ENCODE measurements at regions not wholly inside any gene's neighbourhood (a gene's known extent, or its start where the extent isn't known, plus 50 kb on each side); places are given as distances from the start of the nearest gene placed in this dataset.

DNA sequence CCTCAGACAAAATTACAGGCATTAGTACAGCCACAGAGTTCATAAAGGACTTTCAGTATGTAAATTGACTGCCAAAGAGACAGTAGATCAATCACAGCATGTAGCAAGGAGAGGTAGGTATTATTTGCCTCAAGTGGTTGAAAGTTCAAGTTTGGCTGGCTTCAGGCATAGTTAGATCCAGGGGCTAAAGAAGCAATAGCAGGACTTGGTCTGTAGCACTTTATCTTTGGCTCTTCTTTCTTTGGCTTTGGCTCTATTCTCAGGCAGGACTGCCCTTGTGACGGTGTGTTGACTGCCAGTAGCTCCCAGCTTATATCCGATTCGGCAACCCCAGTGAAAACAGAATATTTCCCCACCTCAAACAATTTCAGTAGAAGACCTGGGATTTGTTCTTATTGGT, 346.0 kb upstream of the TBX3 start:
- in situ Hi-C loops (cut with MboI): no loop called here
- no peaks in the 10 kb centered on the region for H3K79me2 ChIP-seq (ENCODE audit: control insufficient read depth, insufficient read depth, low read length)
- ATAC-seq: no peak
- DNase-seq (ENCODE audit: extremely low read depth in 1 of 4, low spot score in 3 of 4): no peak
- H2AFZ ChIP-seq (ENCODE audit: low read depth, low read length): no peak overlapping the region
- H3K27me3 ChIP-seq (ENCODE audit: control insufficient read depth in 2 of 2, insufficient read depth in 2 of 2, low read length in 2 of 2): no peaks in the 10 kb centered on the region
- H3K27ac ChIP-seq (ENCODE audit: extremely low read depth, low read depth, low read length): no peak overlapping the region
- 0% methylated on average over 3 of the region's 3 CpGs for WGBS (ENCODE audit: insufficient coverage, low coverage, missing lambda C conversion rate)
- CTCF ChIA-PET (ENCODE audit: low intra/inter-chr PET ratio): no interaction called here
- H3K9me1 ChIP-seq (ENCODE audit: control insufficient read depth, insufficient read depth, low read length): no peaks in the 10 kb centered on the region
- no peak overlapping the region for H3K9ac ChIP-seq (ENCODE audit: insufficient read depth in 1 of 2, low read depth in 2 of 2, low read length in 2 of 2)
- no peaks in the 10 kb centered on the region for H3K36me3 ChIP-seq (ENCODE audit: control insufficient read depth, insufficient read depth, low read length)
- no peaks in the 10 kb centered on the region for H3K9me3 ChIP-seq (replicated peaks; ENCODE audit: control insufficient read depth, insufficient read depth, low read depth, low read length)
- POLR2A ChIA-PET: interaction anchor here (0.6 kb wide), 1 partner anchor 12 kb away, joined by 3 read pairs; no protein-coding TSS in a partner anchor
- TF ChIP-seq ZNF24 (IDR thresholded peaks at IDR 0.05) (no peak), RBM22 (IDR thresholded peaks at IDR 0.05; ENCODE audit: low read depth, low read length, poor library complexity, severe bottlenecking) (no peak), ZNF785 (CRISPR knock-in tag; IDR thresholded peaks at IDR 0.05) (no peak), PTBP1 (IDR thresholded peaks at IDR 0.05; ENCODE audit: low read depth, low read length) (no peak), HIVEP1 (CRISPR knock-in tag; IDR thresholded peaks at IDR 0.05) (no peak), HNRNPH1 (optimal IDR thresholded peaks at IDR 0.05; ENCODE audit: low read depth, low read length) (no peak)
- TF ChIP-seq, protein P1, sequence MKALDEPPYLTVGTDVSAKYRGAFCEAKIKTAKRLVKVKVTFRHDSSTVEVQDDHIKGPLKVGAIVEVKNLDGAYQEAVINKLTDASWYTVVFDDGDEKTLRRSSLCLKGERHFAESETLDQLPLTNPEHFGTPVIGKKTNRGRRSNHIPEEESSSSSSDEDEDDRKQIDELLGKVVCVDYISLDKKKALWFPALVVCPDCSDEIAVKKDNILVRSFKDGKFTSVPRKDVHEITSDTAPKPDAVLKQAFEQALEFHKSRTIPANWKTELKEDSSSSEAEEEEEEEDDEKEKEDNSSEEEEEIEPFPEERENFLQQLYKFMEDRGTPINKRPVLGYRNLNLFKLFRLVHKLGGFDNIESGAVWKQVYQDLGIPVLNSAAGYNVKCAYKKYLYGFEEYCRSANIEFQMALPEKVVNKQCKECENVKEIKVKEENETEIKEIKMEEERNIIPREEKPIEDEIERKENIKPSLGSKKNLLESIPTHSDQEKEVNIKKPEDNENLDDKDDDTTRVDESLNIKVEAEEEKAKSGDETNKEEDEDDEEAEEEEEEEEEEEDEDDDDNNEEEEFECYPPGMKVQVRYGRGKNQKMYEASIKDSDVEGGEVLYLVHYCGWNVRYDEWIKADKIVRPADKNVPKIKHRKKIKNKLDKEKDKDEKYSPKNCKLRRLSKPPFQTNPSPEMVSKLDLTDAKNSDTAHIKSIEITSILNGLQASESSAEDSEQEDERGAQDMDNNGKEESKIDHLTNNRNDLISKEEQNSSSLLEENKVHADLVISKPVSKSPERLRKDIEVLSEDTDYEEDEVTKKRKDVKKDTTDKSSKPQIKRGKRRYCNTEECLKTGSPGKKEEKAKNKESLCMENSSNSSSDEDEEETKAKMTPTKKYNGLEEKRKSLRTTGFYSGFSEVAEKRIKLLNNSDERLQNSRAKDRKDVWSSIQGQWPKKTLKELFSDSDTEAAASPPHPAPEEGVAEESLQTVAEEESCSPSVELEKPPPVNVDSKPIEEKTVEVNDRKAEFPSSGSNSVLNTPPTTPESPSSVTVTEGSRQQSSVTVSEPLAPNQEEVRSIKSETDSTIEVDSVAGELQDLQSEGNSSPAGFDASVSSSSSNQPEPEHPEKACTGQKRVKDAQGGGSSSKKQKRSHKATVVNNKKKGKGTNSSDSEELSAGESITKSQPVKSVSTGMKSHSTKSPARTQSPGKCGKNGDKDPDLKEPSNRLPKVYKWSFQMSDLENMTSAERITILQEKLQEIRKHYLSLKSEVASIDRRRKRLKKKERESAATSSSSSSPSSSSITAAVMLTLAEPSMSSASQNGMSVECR (CRISPR knock-in tag; IDR thresholded peaks at IDR 0.05): no peak
- TF ChIP-seq, protein P2, sequence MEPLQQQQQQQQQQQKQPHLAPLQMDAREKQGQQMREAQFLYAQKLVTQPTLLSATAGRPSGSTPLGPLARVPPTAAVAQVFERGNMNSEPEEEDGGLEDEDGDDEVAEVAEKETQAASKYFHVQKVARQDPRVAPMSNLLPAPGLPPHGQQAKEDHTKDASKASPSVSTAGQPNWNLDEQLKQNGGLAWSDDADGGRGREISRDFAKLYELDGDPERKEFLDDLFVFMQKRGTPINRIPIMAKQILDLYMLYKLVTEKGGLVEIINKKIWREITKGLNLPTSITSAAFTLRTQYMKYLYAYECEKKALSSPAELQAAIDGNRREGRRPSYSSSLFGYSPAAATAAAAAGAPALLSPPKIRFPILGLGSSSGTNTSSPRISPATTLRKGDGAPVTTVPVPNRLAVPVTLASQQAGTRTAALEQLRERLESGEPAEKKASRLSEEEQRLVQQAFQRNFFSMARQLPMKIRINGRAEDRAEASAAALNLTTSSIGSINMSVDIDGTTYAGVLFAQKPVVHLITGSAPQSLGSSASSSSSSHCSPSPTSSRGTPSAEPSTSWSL (CRISPR knock-in tag; IDR thresholded peaks at IDR 0.05; ENCODE audit: borderline replicate concordance): no peak
- TF ChIP-seq, protein P3, sequence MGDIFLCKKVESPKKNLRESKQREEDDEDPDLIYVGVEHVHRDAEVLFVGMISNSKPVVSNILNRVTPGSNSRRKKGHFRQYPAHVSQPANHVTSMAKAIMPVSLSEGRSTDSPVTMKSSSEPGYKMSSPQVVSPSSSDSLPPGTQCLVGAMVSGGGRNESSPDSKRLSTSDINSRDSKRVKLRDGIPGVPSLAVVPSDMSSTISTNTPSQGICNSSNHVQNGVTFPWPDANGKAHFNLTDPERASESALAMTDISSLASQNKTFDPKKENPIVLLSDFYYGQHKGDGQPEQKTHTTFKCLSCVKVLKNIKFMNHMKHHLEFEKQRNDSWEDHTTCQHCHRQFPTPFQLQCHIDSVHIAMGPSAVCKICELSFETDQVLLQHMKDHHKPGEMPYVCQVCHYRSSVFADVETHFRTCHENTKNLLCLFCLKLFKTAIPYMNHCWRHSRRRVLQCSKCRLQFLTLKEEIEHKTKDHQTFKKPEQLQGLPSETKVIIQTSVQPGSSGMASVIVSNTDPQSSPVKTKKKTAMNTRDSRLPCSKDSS (IDR thresholded peaks at IDR 0.05; ENCODE audit: low read depth, partially characterized antibody): no peak
- TF ChIP-seq, protein P4, sequence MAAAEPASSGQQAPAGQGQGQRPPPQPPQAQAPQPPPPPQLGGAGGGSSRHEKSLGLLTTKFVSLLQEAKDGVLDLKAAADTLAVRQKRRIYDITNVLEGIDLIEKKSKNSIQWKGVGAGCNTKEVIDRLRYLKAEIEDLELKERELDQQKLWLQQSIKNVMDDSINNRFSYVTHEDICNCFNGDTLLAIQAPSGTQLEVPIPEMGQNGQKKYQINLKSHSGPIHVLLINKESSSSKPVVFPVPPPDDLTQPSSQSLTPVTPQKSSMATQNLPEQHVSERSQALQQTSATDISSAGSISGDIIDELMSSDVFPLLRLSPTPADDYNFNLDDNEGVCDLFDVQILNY (CRISPR knock-in tag; IDR thresholded peaks at IDR 0.05): no peak
- no peaks in the 10 kb centered on the region for H4K20me1 ChIP-seq (replicated peaks; ENCODE audit: control insufficient read depth, insufficient read depth, low read length)
- intact Hi-C loops (cut with micrococcal nuclease): no loop called here
- no TSS peak for BruUV-seq (replicated peaks)
- H3K4me1 ChIP-seq (replicated peaks in 1 of 2; ENCODE audit: control insufficient read depth in 2 of 2, insufficient read depth in 2 of 2, low read length in 2 of 2): no peaks in the 10 kb centered on the region
- FAIRE-seq: no peak
- H3K4me2 ChIP-seq (ENCODE audit: insufficient read depth, low read length): no peak overlapping the region
- no peak overlapping the region for H3K4me3 ChIP-seq

Data from K562 (cell line).